Activated CD8-positive, alpha-beta memory T cell treated with anti-CD3 and anti-CD28 coated beads for 36 hours (primary cell): ENCODE measurements at regions not wholly inside any gene's neighbourhood (a gene's known extent, or its start where the extent isn't known, plus 50 kb on each side); places are given as distances from the start of the nearest gene placed in this dataset.
"Not testable (repeated sequence)": the region's sequence is repeated elsewhere in the genome, so short reads cannot be mapped to it uniquely, and the experiment has no call there.

Experiments used
- CTCF ChIA-PET: fragments of 350-600 bp; sonication (Branson Sonifier 250); formaldehyde crosslinking; loops from one replicate; lab custom pipeline; 2021; ENCODE audit warnings: antibody characterized with exemption; lab: Charles Lee
- POLR2A ChIA-PET: fragments of 350-600 bp; sonication (Branson Sonifier 250); formaldehyde crosslinking; loops from one replicate; lab custom pipeline; 2021; ENCODE audit warnings: antibody characterized with exemption; lab: Charles Lee

DNA sequence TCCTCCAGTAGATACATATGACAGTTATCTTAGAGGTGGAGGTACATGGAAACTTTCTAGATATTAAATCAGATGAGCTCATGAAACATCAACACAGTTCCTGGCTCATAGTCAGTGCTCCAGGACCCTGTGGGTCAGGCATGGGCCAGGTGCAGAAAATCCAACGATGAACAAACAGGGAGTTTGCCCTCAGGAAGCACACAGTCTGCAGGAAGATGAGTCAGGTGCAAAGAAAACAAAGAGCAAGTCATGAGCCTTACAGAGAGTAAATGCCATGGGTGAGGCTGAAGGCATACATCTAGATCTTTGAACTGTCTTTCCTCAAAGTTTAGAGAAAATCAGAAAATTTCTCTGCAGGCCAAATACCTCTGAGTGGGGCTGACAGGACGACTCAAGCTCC is 184.2 kb upstream of the TPM1 start:
- POLR2A ChIA-PET: no interaction called here
- CTCF ChIA-PET: no interaction called here

GRCh38 chr15:62862717-62863116 is 179.8 kb upstream of the TPM1 start:
- CTCF ChIA-PET: no interaction called here
- POLR2A ChIA-PET: no interaction called here

DNA sequence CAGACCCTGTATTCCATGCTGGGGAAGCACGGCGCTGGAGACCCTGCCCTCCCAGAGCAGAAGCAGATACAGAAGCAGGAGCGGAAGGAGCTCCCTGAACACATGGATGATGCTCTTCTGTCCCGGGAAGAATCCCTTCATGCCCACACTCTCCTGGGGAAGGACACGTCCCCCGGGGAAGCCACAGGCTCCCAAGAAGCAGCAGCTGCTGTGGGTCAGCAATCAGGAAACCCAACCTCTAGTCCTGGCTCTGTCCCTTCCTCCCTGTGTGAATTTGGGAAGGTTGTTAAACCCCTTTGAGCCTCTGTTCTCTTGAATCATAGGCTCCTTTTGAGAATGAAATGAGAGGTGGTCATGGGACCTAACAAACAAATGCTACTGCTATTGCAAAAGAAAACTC is 176.2 kb upstream of the TPM1 start:
- ChIA-PET POLR2A (no interaction called here), CTCF (no interaction called here)

DNA sequence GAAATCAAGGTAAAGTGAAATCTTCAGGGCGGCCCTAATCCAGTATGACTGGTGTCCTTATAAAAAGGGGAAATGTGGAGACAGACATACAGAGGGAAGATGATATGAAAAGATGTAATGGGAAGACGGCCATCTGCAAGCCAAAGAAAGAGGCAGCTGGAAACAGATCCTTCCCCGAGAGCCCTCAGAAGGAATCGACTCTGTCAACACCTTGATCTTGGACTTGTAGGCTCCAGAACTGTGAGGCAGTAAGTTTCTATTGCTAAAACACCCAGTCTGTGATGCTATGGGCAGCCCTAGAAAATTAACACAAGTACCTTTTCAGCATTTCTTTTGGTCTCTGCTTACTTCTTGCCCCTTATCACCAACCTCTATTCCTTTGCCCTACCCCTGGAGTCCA is 174.7 kb upstream of the TPM1 start:
- ChIA-PET CTCF (no interaction called here), POLR2A (no interaction called here)

- CTCF ChIA-PET: interaction anchor here (0.6 to 0.7 kb wide), 2 partner anchors 70 to 187 kb away, joined by 3 read pairs; no protein-coding TSS in a partner anchor
- POLR2A ChIA-PET: no interaction called here
Observed at GRCh38 chr15:62868507-62868906, 174.0 kb upstream of the TPM1 start.

DNA sequence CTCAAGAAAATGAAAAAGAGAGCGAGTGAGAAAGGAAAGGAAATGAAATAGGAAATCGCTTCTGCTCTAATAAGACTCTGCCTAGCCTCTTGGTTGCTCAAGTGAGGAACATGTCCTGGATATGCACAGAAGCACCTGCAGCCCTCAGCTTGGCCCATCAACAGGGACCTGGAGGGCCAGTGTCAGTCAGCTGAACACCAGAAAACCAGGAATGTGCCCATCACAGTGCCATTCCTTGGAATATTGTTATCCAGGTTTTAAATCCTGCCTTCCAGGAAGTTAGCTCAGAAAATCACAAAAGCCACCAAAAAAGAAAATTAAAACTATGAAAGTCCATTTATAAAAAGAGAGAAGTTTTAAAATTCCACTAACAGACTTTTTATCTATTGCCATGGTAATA is 173.4 kb upstream of the TPM1 start:
- POLR2A ChIA-PET: no interaction called here

GRCh38 chr15:62870216-62870615 is 172.3 kb upstream of the TPM1 start:
- ChIA-PET POLR2A (no interaction called here), CTCF (no interaction called here)

More for the DNA sequence above, 173.4 kb upstream of the TPM1 start:
- CTCF ChIA-PET: interaction anchor here (0.6 kb wide), 1 partner anchor 621 kb away, joined by 3 read pairs; no protein-coding TSS in a partner anchor

DNA sequence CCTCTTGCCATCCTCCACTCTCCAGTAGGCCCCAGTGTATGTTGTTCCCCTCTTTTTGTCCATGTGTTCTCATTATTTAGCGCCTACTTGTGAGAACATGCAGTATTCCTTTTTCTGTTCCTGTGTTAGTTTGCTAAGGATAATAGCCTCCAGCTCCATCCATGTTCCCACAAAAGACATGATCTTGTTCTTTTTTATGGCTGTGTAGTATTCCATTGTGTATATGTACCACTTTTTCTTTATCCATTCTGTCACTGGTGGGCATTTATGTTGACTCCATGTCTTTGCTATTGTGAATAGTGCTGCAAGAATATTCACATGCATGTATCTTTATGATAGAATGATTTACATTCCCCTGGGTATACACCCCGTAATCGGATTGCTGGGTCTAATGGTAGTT is 171.8 kb upstream of the TPM1 start:
- CTCF ChIA-PET: not testable (repeated sequence)

DNA sequence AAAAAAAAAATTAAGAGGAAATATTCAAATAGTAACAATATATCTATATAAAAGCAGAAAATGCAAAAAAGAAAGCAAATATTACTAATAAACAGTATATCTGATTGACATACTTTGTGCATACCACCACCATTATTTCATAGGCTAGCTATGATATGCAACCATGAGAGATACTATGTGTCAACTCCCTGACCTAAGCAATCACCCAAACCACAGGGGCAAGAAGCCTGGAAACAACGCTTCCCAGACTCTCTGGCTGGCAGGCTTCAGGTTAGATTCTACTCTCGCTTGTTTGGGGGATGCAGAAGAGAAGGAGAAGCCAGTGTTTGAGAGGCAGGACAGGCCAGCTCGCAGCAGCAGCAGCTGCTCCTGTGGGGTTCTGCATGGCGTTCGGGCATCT is 169.3 kb upstream of the TPM1 start:
- ChIA-PET POLR2A (no interaction called here), CTCF (no interaction called here)

More for the DNA sequence above, 171.8 kb upstream of the TPM1 start:
- POLR2A ChIA-PET: not testable (repeated sequence)

DNA sequence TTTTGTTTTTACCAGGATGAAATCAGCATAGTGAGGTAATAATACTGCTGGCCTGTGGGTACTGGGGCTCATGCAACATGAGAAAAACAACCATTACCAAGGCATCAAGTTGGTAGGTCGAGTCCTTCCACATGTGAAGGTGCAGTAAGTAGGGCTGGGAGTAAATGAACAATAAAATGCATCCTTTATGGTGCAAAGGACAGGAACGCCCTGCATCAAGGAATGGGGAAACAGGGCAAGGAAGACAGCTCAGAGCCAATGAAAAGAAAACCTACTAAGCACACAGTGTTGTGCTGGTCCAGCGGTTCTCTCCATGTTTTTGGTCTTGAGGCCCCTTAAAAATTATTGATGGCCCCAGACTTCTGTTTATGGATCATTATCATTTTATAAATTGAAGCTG is 168.5 kb upstream of the TPM1 start:
- CTCF ChIA-PET: interaction anchor here (0.8 kb wide), 1 partner anchor 21 kb away, joined by 3 read pairs; no protein-coding TSS in a partner anchor
- POLR2A ChIA-PET: no interaction called here

GRCh38 chr15:62874959-62875625 is 167.5 kb upstream of the TPM1 start:
- ChIA-PET POLR2A (no interaction called here), CTCF (interaction anchor here (0.5 to 0.8 kb wide), 2 partner anchors 22 to 58 kb away, joined by 3 read pairs; no protein-coding TSS in a partner anchor)

DNA sequence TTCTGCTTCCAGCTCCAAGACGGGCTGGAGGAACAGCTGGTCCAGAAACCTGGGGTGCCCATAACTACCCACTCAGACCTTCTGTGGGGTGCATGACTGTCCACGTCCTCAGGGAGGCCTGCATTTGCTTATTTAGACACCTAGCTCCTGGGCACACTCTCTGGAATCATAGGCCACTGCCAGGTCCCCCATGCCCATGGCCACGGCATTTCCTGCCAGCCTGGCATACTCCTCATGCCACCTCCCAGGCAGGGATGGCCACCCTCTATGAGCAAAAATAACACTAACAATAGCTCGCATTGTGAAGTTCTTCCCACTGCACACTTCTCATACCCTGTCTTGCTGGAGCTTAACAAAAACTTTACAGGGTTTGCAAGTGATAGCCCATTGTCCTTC is 166.9 kb upstream of the TPM1 start:
- CTCF ChIA-PET: interaction anchor here (0.5 kb wide), 1 partner anchor 58 kb away, joined by 3 read pairs; no protein-coding TSS in a partner anchor
- POLR2A ChIA-PET: no interaction called here

DNA sequence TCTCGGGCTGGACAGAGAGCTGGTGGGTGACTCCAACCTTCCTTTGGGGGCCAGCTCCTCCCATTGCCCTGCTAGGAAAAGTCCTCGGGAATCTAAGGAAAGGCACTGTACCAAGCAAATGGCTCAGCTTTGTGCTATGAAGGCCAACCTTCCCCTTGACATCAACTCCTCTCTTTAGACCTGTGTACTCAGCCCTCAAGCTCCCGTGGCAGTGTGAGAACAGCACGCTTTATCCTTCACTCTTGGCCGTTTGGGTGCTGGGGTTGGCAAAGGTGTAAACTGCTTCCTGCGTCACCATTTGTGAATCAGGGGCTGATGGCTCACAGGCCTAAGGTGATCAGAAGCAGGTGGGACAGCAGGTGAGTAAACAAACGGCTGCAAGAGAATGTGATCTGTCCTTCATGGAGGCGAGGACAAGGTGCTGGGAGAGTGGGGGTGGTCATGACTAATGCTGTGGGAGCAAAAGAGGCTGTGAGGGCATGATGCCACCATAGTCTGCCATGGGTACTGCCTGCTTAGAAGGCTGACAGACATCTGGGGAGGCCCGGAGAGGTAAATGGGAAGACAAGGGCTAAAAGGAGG is 165.2 kb upstream of the TPM1 start:
- POLR2A ChIA-PET: no interaction called here
- CTCF ChIA-PET: no interaction called here

GRCh38 chr15:62878070-62878469 is 164.5 kb upstream of the TPM1 start:
- ChIA-PET POLR2A (no interaction called here), CTCF (no interaction called here)

DNA sequence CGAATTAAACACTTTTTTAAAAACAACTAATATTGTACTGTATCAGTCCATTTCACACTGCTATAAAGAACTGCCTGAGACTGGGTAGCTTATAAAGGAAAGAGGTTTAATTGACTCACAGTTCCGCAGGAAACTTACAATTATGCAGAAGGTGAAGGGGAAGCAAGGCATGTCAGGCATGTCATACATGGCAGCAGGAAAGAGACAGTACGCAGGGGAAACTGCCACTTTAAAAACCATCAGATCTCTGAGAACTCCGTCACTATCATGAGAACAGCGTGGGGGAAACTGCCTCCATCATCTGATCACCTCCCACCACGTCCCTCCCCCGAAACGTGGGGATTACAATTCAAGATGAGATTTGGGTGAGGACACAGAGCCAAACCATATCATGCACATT is 162.8 kb upstream of the TPM1 start:
- POLR2A ChIA-PET: no interaction called here
- CTCF ChIA-PET: no interaction called here

- POLR2A ChIA-PET: no interaction called here
Observed at GRCh38 chr15:62880278-62880677, 162.3 kb upstream of the TPM1 start.

GRCh38 chr15:62881056-62881455 is 161.5 kb upstream of the TPM1 start:
- ChIA-PET CTCF (no interaction called here), POLR2A (no interaction called here)

More at GRCh38 chr15:62880278-62880677, 162.3 kb upstream of the TPM1 start:
- CTCF ChIA-PET: no interaction called here

- ChIA-PET CTCF (no interaction called here), POLR2A (no interaction called here)
Observed at GRCh38 chr15:62883938-62884479, 158.5 kb upstream of the TPM1 start.

GRCh38 chr15:62886431-62887071 is 156.0 kb upstream of the TPM1 start:
- ChIA-PET CTCF (no interaction called here), POLR2A (no interaction called here)

- ChIA-PET POLR2A (no interaction called here), CTCF (no interaction called here)
Observed at GRCh38 chr15:62887113-62887570, 155.4 kb upstream of the TPM1 start.
